Stomach (tissue), 4 donors: ENCODE measurements at regions not wholly inside any gene's neighbourhood (a gene's known extent, or its start where the extent isn't known, plus 50 kb on each side); places are given as distances from the start of the nearest gene placed in this dataset.

Experiments
- EP300 ChIP-seq: sonication (generic); formaldehyde crosslinking; IDR thresholded peaks from one replicate; pipeline ENCODE4 v1.6.1; 2017; ENCODE audit warnings: antibody characterized with exemption
- POLR2A ChIP-seq, 4 donors: fragments of 450-650 bp; IDR thresholded peaks; one replicate each; pipeline ENCODE4 v1.6.1; 2016; ENCODE audit warnings: antibody characterized with exemption in 4 of 4, control low read depth in 2 of 4, mild to moderate bottlenecking in 1 of 4, moderate library complexity in 1 of 4

DNA sequence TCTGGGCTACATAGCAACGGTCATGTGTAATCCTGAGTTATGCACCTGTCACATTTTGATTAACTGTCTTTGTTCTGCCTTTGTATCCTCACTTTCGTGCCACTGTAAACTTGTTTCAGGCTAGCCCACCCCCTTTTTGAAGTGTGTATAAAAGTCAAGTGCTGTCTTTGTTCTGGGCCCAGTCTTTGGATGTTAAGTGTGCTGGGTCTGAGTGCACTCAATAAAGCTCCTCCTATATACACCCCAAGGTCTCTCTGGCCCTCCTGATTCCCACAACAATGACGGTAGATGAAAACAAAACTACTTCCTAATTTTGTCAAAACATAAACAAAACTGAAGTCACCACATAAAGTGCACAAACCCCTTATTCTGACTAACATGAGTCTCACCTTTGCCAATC is 633.4 kb downstream of the DSC3 start:
- no peak for TF ChIP-seq EP300
- no peak for TF ChIP-seq POLR2A (IDR thresholded peaks at IDR 0.05)
